ENCODE measurements at regions not wholly inside any gene's neighbourhood (a gene's known extent, or its start where the extent isn't known, plus 50 kb on each side); places are given as distances from the start of the nearest gene placed in this dataset.

GRCh38 chr10:83193026-83193425 lies 946.3 kb upstream of the GHITM start:
- TF ChIP-seq CTCF (IDR thresholded peaks at IDR 0.05) (no peak), POLR2A (IDR thresholded peaks at IDR 0.05) (no peak)
